A673 (cell line): ENCODE measurements at regions not wholly inside any gene's neighbourhood (a gene's known extent, or its start where the extent isn't known, plus 50 kb on each side); places are given as distances from the start of the nearest gene placed in this dataset.

Source experiments
- BruUV-seq: library from RNA; stranded (reverse); fragments of 400-500 nt; replicated peaks from 2 replicates; lab custom pipeline; 2021; lab: Mats Ljungman, UMichigan
- CTCF ChIA-PET: fragments of 300-600 bp; sonication (Branson Sonifier 250); formaldehyde crosslinking; loops from one replicate; lab custom pipeline; 2022; ENCODE audit warnings: antibody characterized with exemption; lab: Charles Lee
- POLR2A ChIA-PET: fragments of 300-600 bp; sonication (Branson Sonifier 250); formaldehyde crosslinking; loops from one replicate; lab custom pipeline; 2022; ENCODE audit warnings: antibody characterized with exemption; ENCODE audit not compliant: low non-redundant PET; lab: Charles Lee
- DNase-seq: peaks from one replicate; pipeline ENCODE4 v3.0.0-alpha.2; 2015; ENCODE audit warnings: low spot score
- H3K27ac ChIP-seq: fragments of 200-600 bp; sonication (generic); 2 replicates; pipeline ENCODE4 v1.5.1; 2016; ENCODE audit warnings: mixed run types, low read depth, mild to moderate bottlenecking, mixed read lengths, antibody characterized with exemption, low read length; ENCODE audit not compliant: poor library complexity, severe bottlenecking
- H3K27me3 ChIP-seq: fragments of 200-600 bp; sonication (generic); replicated peaks from 2 replicates; pipeline ENCODE4 v1.6.1; 2017; ENCODE audit warnings: mixed run types, low read depth, mild to moderate bottlenecking, mixed read lengths, antibody characterized with exemption, low read length; ENCODE audit not compliant: insufficient read depth, poor library complexity
- H3K36me3 ChIP-seq: fragments of 200-600 bp; sonication (generic); 2 replicates; pipeline ENCODE4 v1.6.1; 2016; ENCODE audit warnings: mixed run types, mild to moderate bottlenecking, mixed read lengths, antibody characterized with exemption, low read length; ENCODE audit not compliant: insufficient read depth, poor library complexity, severe bottlenecking
- H3K4me1 ChIP-seq: fragments of 200-600 bp; sonication (generic); 2 replicates; pipeline ENCODE4 v1.6.1; 2017; ENCODE audit warnings: mixed run types, mild to moderate bottlenecking, mixed read lengths, antibody characterized with exemption, low read length; ENCODE audit not compliant: insufficient read depth, poor library complexity, severe bottlenecking
- H3K4me3 ChIP-seq: fragments of 200-600 bp; sonication (generic); 2 replicates; pipeline ENCODE4 v1.5.1; 2016; ENCODE audit warnings: low read depth, mixed run types, mild to moderate bottlenecking, mixed read lengths, low read length; ENCODE audit not compliant: poor library complexity, severe bottlenecking
- H3K9me3 ChIP-seq: fragments of 200-600 bp; sonication (generic); 2 replicates; pipeline ENCODE4 v1.6.1; 2016; ENCODE audit warnings: mixed run types, low read depth, mild to moderate bottlenecking, mixed read lengths, antibody characterized with exemption, low read length; ENCODE audit not compliant: poor library complexity, severe bottlenecking
- EZH2 ChIP-seq: fragments of 200-600 bp; sonication (generic); IDR thresholded peaks from 2 replicates; pipeline ENCODE4 v1.6.1; 2017; ENCODE audit warnings: borderline replicate concordance, low read depth, mild to moderate bottlenecking, mixed read lengths, antibody characterized with exemption, low read length; ENCODE audit not compliant: poor library complexity, severe bottlenecking
- intact Hi-C: fragments of 100-400 bp; cut with micrococcal nuclease; formaldehyde crosslinking; loops from one replicate; pipeline ENCODE4 v1.10.0; 2022; ENCODE audit not compliant: unreplicated experiment
- TF ChIP-seq, protein P1 (sequence below): fragments of 300-800, 200-600 bp; sonication (generic); conservative IDR thresholded peaks from 2 replicates; pipeline ENCODE4 v1.5.1; 2017; ENCODE audit warnings: low read depth, mild to moderate bottlenecking, antibody characterized with exemption, low read length, moderate library complexity, mixed read lengths

- POLR2A ChIA-PET, result no interaction called here
- no peaks in the 10 kb centered on the region for H3K9me3 ChIP-seq
- TF ChIP-seq EZH2, result no peak
- TF ChIP-seq, protein P1, sequence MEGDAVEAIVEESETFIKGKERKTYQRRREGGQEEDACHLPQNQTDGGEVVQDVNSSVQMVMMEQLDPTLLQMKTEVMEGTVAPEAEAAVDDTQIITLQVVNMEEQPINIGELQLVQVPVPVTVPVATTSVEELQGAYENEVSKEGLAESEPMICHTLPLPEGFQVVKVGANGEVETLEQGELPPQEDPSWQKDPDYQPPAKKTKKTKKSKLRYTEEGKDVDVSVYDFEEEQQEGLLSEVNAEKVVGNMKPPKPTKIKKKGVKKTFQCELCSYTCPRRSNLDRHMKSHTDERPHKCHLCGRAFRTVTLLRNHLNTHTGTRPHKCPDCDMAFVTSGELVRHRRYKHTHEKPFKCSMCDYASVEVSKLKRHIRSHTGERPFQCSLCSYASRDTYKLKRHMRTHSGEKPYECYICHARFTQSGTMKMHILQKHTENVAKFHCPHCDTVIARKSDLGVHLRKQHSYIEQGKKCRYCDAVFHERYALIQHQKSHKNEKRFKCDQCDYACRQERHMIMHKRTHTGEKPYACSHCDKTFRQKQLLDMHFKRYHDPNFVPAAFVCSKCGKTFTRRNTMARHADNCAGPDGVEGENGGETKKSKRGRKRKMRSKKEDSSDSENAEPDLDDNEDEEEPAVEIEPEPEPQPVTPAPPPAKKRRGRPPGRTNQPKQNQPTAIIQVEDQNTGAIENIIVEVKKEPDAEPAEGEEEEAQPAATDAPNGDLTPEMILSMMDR, result no peak
- BruUV-seq, result no TSS peak
- intact Hi-C loops, result no loop called here
- no peaks in the 10 kb centered on the region for H3K4me1 ChIP-seq
- H3K27ac ChIP-seq, result no peak overlapping the region
- no peaks in the 10 kb centered on the region for H3K36me3 ChIP-seq
- CTCF ChIA-PET, result no interaction called here
- DNase-seq, result no peak
- no peak overlapping the region for H3K4me3 ChIP-seq
- H3K27me3 ChIP-seq, result no peaks in the 10 kb centered on the region
These were observed 729.8 kb downstream of the QKI start for GRCh38 chr6:164144316-164144715.

DNA sequence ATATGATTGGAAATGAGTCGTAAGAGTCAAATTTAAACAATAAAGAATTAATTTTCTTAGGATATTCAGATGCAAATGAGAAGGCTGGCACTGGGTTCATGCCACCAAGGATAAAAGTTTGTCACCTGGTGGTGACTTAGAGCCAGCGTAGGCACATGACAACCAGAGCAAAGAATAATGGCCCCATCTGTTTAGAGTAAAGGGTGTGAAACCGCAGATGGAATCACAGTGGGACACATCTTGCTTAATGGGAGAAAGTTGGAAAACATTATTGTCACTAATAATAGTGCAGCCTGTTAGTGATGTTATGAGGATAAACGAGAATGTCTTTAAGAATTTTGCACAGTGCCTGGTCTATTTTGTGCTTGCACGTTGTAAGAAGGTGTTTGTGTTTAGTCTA, 727.8 kb downstream of the QKI start:
- no peaks in the 10 kb centered on the region for H3K9me3 ChIP-seq
- no peaks in the 10 kb centered on the region for H3K4me1 ChIP-seq
- intact Hi-C loops, result no loop called here
- no peak for DNase-seq
- no peaks in the 10 kb centered on the region for H3K36me3 ChIP-seq
- no peaks in the 10 kb centered on the region for H3K27me3 ChIP-seq
- no peak overlapping the region for H3K27ac ChIP-seq
- TF ChIP-seq, protein P1, result no peak
- no peak for TF ChIP-seq EZH2
- no peak overlapping the region for H3K4me3 ChIP-seq
- no TSS peak for BruUV-seq
- POLR2A ChIA-PET, result no interaction called here
- CTCF ChIA-PET, result no interaction called here

DNA sequence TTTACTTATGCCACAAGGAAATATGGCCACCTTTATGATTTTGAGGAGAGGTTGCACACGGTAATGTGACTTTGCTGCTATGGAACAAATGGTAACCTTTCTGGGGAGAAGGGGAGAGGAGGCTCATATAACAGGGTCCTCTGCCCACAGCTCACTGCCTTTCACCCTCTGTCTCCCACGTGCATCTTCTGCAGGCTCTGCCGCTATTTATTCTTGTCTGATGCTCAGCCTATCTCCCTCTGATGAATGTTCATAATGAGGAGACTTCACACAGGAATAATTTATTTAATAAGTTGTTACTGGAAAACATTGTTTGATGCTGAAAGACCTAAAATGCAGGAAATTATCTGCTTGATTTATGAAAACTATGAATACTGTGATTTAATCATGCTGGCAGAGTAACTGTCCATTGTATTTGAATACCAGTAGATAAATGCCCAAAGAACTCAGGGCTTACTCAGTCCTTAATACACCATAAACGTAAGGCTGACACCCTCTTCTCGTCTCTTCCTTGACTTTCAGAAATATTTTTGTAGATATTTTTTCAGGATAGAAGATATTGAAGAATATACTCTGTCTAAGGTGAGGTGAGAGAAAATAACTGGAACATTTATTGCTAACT, 721.1 kb downstream of the QKI start:
- no peaks in the 10 kb centered on the region for H3K4me1 ChIP-seq
- H3K9me3 ChIP-seq, result no peaks in the 10 kb centered on the region
- no peak for DNase-seq
- BruUV-seq, result no TSS peak
- ChIA-PET CTCF (no interaction called here), POLR2A (no interaction called here)
- no peak overlapping the region for H3K4me3 ChIP-seq
- no peak for TF ChIP-seq EZH2
- TF ChIP-seq, protein P1, result no peak
- H3K36me3 ChIP-seq, result no peaks in the 10 kb centered on the region
- no peaks in the 10 kb centered on the region for H3K27me3 ChIP-seq
- no peak overlapping the region for H3K27ac ChIP-seq
- intact Hi-C loops, result no loop called here
